ENCODE measurements at regions not wholly inside any gene's neighbourhood (a gene's known extent, or its start where the extent isn't known, plus 50 kb on each side); places are given as distances from the start of the nearest gene placed in this dataset.

DNA sequence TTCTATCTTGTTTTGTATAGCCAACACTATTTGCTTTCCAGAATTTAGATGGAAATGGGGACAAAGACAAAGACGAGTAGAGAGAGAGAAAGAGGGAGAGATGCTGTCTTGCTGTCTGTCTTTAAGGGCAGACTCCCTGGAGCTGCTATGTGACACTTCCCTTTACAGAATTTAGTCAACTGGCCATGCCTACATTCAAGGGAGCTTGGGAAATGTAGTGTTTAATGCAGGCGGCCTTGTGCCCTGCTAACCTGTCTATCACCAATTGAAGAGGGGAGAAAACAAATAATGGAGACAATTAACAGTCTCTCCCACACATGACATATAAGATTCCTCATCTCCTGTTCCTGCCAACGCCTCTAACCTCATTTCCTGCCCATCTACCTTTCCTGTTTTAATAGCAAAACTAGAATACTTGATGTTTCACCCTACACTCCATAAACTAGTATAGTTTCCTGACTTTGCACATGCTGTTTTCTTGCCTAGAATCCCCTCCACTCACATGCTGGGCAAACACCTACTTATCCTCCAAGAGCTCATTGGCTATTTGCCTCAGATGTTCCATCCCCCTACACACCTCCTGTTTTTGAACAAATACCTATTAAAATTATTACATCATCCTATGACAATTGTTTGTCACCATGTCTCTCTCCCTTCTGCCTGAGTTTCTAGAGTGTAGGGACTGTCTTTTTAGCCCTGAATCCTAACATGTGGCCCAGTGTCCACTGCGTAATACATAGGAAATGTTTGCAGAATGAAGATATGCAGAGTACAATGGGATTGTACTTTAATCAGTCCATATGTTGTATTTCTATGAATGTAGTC, 117.2 kb downstream of the SLC25A24 start:
- no peak overlapping the region for H3K4me3 ChIP-seq (ENCODE audit: low read length)
- H3K9me3 ChIP-seq (ENCODE audit: control insufficient read depth, low read depth, low read length), result no peaks in the 10 kb centered on the region
- no peaks in the 10 kb centered on the region for H3K4me1 ChIP-seq (ENCODE audit: control insufficient read depth, insufficient read depth, low read length)
- DNase-seq, result no peak
- no peaks in the 10 kb centered on the region for H3K27me3 ChIP-seq (ENCODE audit: control insufficient read depth, insufficient read depth, low read length)
- no peak overlapping the region for H3K27ac ChIP-seq (ENCODE audit: low read length)
- WGBS (ENCODE audit: insufficient coverage, low lambda C conversion rate), result no CpG with 5 or more reads among the region's 4 CpGs
- no peaks in the 10 kb centered on the region for H3K36me3 ChIP-seq (ENCODE audit: control insufficient read depth, insufficient read depth, low read length)

DNA sequence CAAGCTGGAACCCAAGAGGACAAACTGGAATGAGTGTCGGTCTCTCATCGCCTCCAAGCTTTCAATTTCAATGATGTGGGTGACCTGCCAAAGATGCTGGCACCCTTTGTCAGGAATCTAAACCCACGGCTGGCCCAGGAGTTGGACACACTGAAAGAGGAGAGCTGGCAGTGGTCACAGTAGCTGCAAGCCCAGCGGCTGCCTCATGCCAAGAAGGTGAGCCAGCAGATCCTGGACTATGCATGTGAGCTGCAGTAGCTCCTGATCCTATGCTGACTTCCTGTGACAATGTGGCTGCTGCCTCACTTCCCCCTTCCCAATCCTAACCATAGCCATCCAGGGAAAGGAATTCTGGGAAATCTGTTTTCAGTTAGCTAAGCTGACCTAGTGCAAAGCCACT, 117.0 kb upstream of the VAV3 start:
- WGBS (ENCODE audit: insufficient coverage, low lambda C conversion rate), result no CpG with 5 or more reads among the region's 4 CpGs

DNA sequence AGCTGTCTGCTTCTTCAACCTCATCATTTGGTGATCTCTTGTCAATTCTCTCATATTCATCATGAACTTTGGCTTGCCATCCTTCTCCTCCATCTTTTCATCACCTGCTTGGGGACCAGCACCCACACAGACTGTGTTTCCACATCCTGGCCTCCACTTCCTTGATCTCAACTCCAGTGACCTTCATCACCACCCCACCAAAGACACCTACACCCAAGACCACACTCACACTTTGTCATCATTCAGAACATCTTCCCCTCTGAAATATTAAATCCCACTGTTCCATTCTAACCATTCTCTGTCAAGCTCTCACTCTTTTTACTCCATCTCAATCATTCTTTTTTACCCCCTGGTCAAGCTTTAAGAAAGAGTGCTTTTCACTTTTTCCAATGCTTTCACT, 115.5 kb upstream of the VAV3 start:
- Histone ChIP-seq H3K36me3 (ENCODE audit: control insufficient read depth, insufficient read depth, low read length) (no peaks in the 10 kb centered on the region), H3K27ac (ENCODE audit: low read length) (no peak overlapping the region), H3K9me3 (ENCODE audit: control insufficient read depth, low read depth, low read length) (no peaks in the 10 kb centered on the region)

More for the DNA sequence above, 117.0 kb upstream of the VAV3 start:
- no peaks in the 10 kb centered on the region for H3K27me3 ChIP-seq (ENCODE audit: control insufficient read depth, insufficient read depth, low read length)
- H3K9me3 ChIP-seq (ENCODE audit: control insufficient read depth, low read depth, low read length), result no peaks in the 10 kb centered on the region
- H3K27ac ChIP-seq (ENCODE audit: low read length), result no peak overlapping the region
- no peak for DNase-seq
- no peak overlapping the region for H3K4me3 ChIP-seq (ENCODE audit: low read length)
- no peaks in the 10 kb centered on the region for H3K36me3 ChIP-seq (ENCODE audit: control insufficient read depth, insufficient read depth, low read length)
- H3K4me1 ChIP-seq (ENCODE audit: control insufficient read depth, insufficient read depth, low read length), result no peaks in the 10 kb centered on the region

DNA sequence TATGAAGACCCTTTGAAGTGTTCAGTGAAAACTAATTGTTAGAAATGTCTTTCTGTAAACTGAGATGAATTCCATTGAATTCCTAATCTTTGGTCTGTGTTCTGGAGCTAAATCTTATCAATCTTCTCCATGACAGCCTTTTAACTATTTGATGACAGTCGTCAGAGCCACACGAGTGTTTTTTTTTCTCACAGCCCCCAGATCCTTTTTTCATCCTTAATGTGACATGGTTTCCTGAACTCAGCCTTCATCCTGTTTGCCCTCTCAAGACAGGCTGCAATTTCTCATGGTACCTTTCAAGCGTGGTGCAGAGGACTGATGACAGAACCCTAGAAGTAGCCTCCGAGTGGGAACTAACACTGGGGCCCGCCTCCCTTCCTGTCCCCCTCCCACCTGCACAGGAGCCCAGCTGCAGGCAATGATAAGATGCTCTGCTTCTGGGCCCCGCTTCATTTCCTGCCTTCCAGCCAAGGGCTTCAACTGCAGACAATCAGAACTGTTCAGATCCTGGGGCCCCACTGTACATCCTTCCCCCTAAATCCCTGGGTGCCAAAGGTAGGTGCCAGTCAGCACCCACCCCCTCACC, 114.6 kb upstream of the VAV3 start:
- DNase-seq, result no peak
- H3K4me3 ChIP-seq (ENCODE audit: low read length), result no peak overlapping the region
- no CpG with 5 or more reads among the region's 6 CpGs for WGBS (ENCODE audit: insufficient coverage, low lambda C conversion rate)
- no peak overlapping the region for H3K27ac ChIP-seq (ENCODE audit: low read length)
- H3K4me1 ChIP-seq (ENCODE audit: control insufficient read depth, insufficient read depth, low read length), result no peaks in the 10 kb centered on the region
- H3K36me3 ChIP-seq (ENCODE audit: control insufficient read depth, insufficient read depth, low read length), result no peaks in the 10 kb centered on the region
- no peaks in the 10 kb centered on the region for H3K9me3 ChIP-seq (ENCODE audit: control insufficient read depth, low read depth, low read length)
- no peaks in the 10 kb centered on the region for H3K27me3 ChIP-seq (ENCODE audit: control insufficient read depth, insufficient read depth, low read length)

More for the DNA sequence above, 115.5 kb upstream of the VAV3 start:
- Histone ChIP-seq H3K27me3 (ENCODE audit: control insufficient read depth, insufficient read depth, low read length) (no peaks in the 10 kb centered on the region), H3K4me3 (ENCODE audit: low read length) (no peak overlapping the region), H3K4me1 (ENCODE audit: control insufficient read depth, insufficient read depth, low read length) (no peaks in the 10 kb centered on the region)
- no peak for DNase-seq

DNA sequence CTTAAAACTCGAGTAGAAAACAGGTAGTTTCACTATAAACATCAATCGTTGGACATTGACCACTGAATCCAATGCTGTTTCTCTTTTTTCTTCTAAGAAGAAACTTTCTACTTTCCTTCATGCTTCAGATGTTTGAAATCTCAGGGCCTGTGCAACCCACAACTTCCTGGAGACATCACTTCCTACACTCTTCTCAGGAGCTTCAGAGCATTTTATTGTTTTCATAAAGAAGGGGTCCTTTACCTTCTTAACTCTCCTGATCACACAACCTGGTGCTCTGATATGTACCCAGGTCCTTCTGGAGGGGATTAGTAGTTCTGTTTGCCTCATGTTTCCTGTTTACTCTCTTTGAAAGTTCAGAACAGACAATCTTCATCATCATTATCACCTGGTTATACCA, 113.0 kb upstream of the VAV3 start:
- no peak overlapping the region for H3K4me3 ChIP-seq (ENCODE audit: low read length)
- no peaks in the 10 kb centered on the region for H3K36me3 ChIP-seq (ENCODE audit: control insufficient read depth, insufficient read depth, low read length)
- DNase-seq, result no peak
- H3K27me3 ChIP-seq (ENCODE audit: control insufficient read depth, insufficient read depth, low read length), result no peaks in the 10 kb centered on the region
- no peaks in the 10 kb centered on the region for H3K4me1 ChIP-seq (ENCODE audit: control insufficient read depth, insufficient read depth, low read length)
- no peaks in the 10 kb centered on the region for H3K9me3 ChIP-seq (ENCODE audit: control insufficient read depth, low read depth, low read length)
- WGBS (ENCODE audit: insufficient coverage, low lambda C conversion rate), result 85% methylated on average over 2 of the region's 2 CpGs
- no peak overlapping the region for H3K27ac ChIP-seq (ENCODE audit: low read length)

DNA sequence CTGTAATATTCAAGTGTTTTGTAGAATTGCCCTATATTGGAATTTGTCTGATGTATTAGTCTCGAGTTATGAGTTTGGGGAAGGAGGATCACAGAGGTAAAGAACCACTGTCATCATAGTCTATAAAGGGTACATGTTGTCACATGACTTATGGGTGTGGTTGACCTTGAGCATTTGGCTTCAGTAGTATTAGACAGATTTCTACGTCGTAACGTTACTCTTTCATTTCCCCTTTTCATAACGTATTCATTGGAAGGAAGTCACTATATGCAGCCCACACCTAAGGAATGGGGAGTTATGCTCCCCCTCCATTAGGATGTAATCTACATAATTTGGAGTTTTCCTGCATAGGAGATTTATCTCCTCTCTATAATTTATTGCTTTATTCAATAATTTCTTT, 110.1 kb upstream of the VAV3 start:
- Histone ChIP-seq H3K4me1 (ENCODE audit: control insufficient read depth, insufficient read depth, low read length) (no peaks in the 10 kb centered on the region), H3K9me3 (ENCODE audit: control insufficient read depth, low read depth, low read length) (no peaks in the 10 kb centered on the region), H3K4me3 (ENCODE audit: low read length) (no peak overlapping the region), H3K36me3 (ENCODE audit: control insufficient read depth, insufficient read depth, low read length) (no peaks in the 10 kb centered on the region), H3K27ac (ENCODE audit: low read length) (no peak overlapping the region), H3K27me3 (ENCODE audit: control insufficient read depth, insufficient read depth, low read length) (no peaks in the 10 kb centered on the region)
- no peak for DNase-seq
- WGBS (ENCODE audit: insufficient coverage, low lambda C conversion rate), result no CpG with 5 or more reads among the region's 5 CpGs

DNA sequence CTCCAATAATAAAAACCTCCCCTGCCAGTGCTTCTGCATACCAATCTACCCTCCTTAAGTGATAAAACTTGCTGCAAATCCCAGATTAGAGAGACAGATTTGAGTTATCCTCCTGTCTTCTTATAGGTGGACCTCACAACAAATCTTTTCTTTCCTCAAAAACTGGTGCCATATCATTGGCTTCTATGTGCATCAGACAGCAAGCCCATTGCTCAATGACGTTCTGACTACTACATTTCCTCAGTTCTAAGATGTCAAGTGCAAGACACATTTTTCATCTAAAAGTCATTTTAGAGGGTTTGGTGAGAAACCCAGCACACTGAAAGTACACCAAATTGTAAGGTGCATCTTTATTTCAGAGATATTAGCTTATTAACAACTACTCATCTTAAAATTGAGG, 107.8 kb upstream of the VAV3 start:
- H3K36me3 ChIP-seq (ENCODE audit: control insufficient read depth, insufficient read depth, low read length), result no peaks in the 10 kb centered on the region
- DNase-seq, result no peak
- H3K9me3 ChIP-seq (ENCODE audit: control insufficient read depth, low read depth, low read length), result no peaks in the 10 kb centered on the region
- no peak overlapping the region for H3K4me3 ChIP-seq (ENCODE audit: low read length)
- no peak overlapping the region for H3K27ac ChIP-seq (ENCODE audit: low read length)
- H3K4me1 ChIP-seq (ENCODE audit: control insufficient read depth, insufficient read depth, low read length), result no peaks in the 10 kb centered on the region
- H3K27me3 ChIP-seq (ENCODE audit: control insufficient read depth, insufficient read depth, low read length), result no peaks in the 10 kb centered on the region
- 71% methylated on average over 1 of the region's 1 CpG for WGBS (ENCODE audit: insufficient coverage, low lambda C conversion rate)

DNA sequence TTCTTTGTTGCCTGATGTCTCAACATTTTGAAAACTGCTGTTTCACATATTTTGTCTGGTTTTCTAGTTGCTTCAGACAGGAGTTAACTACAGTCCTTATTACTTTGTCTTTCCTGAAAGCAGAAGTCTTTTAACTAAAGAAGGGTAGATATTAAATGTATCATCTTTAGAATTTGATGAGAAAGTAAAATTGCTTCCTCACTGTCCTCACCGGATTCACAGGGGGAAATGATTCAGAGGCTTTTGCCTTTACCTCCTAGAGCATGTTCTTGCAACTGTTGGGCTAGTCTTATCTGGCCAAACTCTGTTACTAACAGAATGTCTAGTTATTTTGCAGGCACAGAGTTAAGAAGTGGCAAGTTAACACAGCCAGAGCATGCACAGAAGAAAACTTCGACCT, 107.2 kb upstream of the VAV3 start:
- WGBS (ENCODE audit: insufficient coverage, low lambda C conversion rate), result no CpG with 5 or more reads among the region's 2 CpGs
- Histone ChIP-seq H3K27ac (ENCODE audit: low read length) (no peak overlapping the region), H3K36me3 (ENCODE audit: control insufficient read depth, insufficient read depth, low read length) (no peaks in the 10 kb centered on the region), H3K4me3 (ENCODE audit: low read length) (no peak overlapping the region), H3K9me3 (ENCODE audit: control insufficient read depth, low read depth, low read length) (no peaks in the 10 kb centered on the region), H3K4me1 (ENCODE audit: control insufficient read depth, insufficient read depth, low read length) (no peaks in the 10 kb centered on the region), H3K27me3 (ENCODE audit: control insufficient read depth, insufficient read depth, low read length) (no peaks in the 10 kb centered on the region)
- no peak for DNase-seq

DNA sequence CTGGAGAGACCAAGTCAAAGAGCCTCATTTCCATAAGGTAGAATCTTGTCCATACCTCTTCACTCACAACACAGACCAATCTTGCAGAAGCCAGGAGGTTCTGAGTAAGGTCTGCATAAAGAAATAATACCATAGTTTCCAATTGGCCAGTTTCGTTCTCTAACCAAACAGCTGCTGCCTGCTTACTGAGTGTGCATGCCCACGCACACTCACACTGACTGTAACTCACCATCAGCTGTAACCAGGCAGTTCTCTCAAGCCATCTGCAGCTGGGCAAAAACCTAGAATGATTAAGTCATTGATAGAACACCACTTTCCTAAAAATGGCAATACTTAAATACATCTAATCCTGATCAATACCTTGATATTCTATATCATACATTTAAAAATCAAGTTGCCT, 106.6 kb upstream of the VAV3 start:
- Histone ChIP-seq H3K4me3 (ENCODE audit: low read length) (no peak overlapping the region), H3K27ac (ENCODE audit: low read length) (no peak overlapping the region)

DNA sequence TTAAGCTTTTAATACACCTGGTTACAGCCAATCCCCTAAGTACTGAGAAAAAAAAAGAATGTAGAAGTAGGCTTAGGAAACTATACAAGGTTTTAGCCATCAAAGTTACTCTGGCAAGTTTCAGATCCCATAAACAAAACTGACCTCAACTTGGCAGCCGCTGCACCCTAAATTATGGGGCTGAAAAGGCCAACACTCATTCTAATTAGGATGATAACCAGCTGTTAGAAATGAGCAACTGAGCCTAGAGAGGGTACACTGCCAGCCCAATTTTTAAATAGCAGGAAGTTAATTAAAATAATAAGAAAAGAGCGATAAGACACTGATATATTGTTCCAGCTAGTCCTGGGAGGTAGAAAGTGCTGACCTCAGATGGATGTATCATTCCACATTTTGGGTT, 105.7 kb upstream of the VAV3 start:
- H3K27me3 ChIP-seq (ENCODE audit: control insufficient read depth, insufficient read depth, low read length), result no peaks in the 10 kb centered on the region
- WGBS (ENCODE audit: insufficient coverage, low lambda C conversion rate), result 92% methylated on average over 1 of the region's 2 CpGs
- H3K9me3 ChIP-seq (ENCODE audit: control insufficient read depth, low read depth, low read length), result no peaks in the 10 kb centered on the region
- no peak for DNase-seq
- H3K27ac ChIP-seq (ENCODE audit: low read length), result no peak overlapping the region
- H3K36me3 ChIP-seq (ENCODE audit: control insufficient read depth, insufficient read depth, low read length), result no peaks in the 10 kb centered on the region
- H3K4me1 ChIP-seq (ENCODE audit: control insufficient read depth, insufficient read depth, low read length), result no peaks in the 10 kb centered on the region
- H3K4me3 ChIP-seq (ENCODE audit: low read length), result no peak overlapping the region

More for the DNA sequence above, 106.6 kb upstream of the VAV3 start:
- DNase-seq, result no peak
- Histone ChIP-seq H3K36me3 (ENCODE audit: control insufficient read depth, insufficient read depth, low read length) (no peaks in the 10 kb centered on the region), H3K4me1 (ENCODE audit: control insufficient read depth, insufficient read depth, low read length) (no peaks in the 10 kb centered on the region), H3K27me3 (ENCODE audit: control insufficient read depth, insufficient read depth, low read length) (no peaks in the 10 kb centered on the region), H3K9me3 (ENCODE audit: control insufficient read depth, low read depth, low read length) (no peaks in the 10 kb centered on the region)
- WGBS (ENCODE audit: insufficient coverage, low lambda C conversion rate), result no CpG with 5 or more reads among the region's 2 CpGs

Data from large intestine (tissue), 3 donors.